GM18505 (cell line): ENCODE measurements at regions not wholly inside any gene's neighbourhood (a gene's known extent, or its start where the extent isn't known, plus 50 kb on each side); places are given as distances from the start of the nearest gene placed in this dataset.
A peak's percentile ranks its signal among the peaks of the same experiment; 100 is the strongest.
"Not testable (repeated sequence)": the region's sequence is repeated elsewhere in the genome, so short reads cannot be mapped to it uniquely, and the experiment has no call there.

Experiments
- ATAC-seq: cut with Tn5 transposase; IDR thresholded peaks from one replicate; pipeline ENCODE4 v1.9.1; 2021; ENCODE audit not compliant: unreplicated experiment
- POLR2A ChIP-seq: IDR thresholded peaks from 4 replicates; pipeline ENCODE4 v1.6.1; 2011; ENCODE audit warnings: borderline replicate concordance; ENCODE audit not compliant: insufficient read depth, insufficient read length; ENCODE audit errors: extremely low read depth

- no peak for TF ChIP-seq POLR2A
- ATAC-seq = peak; percentile 86
Measured at GRCh38 chr18:60082790-60083189, 183.0 kb downstream of the PMAIP1 start.

GRCh38 chr18:60082282-60082681 lies 182.5 kb downstream of the PMAIP1 start:
- TF ChIP-seq POLR2A = no peak
- no peak for ATAC-seq

GRCh38 chr18:60075477-60075876 lies 175.7 kb downstream of the PMAIP1 start:
- no peak for TF ChIP-seq POLR2A
- ATAC-seq = no peak

- no peak for ATAC-seq
- TF ChIP-seq POLR2A = no peak
Measured at GRCh38 chr18:60070631-60071030, 170.8 kb downstream of the PMAIP1 start.

- TF ChIP-seq POLR2A = no peak
- no peak for ATAC-seq
Measured at GRCh38 chr18:60069145-60069544, 169.3 kb downstream of the PMAIP1 start.

GRCh38 chr18:60067426-60068210 lies 167.8 kb downstream of the PMAIP1 start:
- ATAC-seq = no peak

GRCh38 chr18:60066219-60066975 lies 166.6 kb downstream of the PMAIP1 start:
- TF ChIP-seq POLR2A = no peak

More at GRCh38 chr18:60067426-60068210, 167.8 kb downstream of the PMAIP1 start:
- TF ChIP-seq POLR2A = no peak

GRCh38 chr18:60064271-60064670 lies 164.5 kb downstream of the PMAIP1 start:
- ATAC-seq = no peak
- TF ChIP-seq POLR2A = no peak

More at GRCh38 chr18:60066219-60066975, 166.6 kb downstream of the PMAIP1 start:
- ATAC-seq = no peak

- ATAC-seq = not testable (repeated sequence)
Measured at GRCh38 chr18:60062831-60063230, 163.0 kb downstream of the PMAIP1 start.

- TF ChIP-seq POLR2A = no peak
- no peak for ATAC-seq
Measured at GRCh38 chr18:60062396-60062795, 162.6 kb downstream of the PMAIP1 start.

- no peak for ATAC-seq
- no peak for TF ChIP-seq POLR2A
Measured at GRCh38 chr18:60060578-60060977, 160.8 kb downstream of the PMAIP1 start.

GRCh38 chr18:60060026-60060425 lies 160.2 kb downstream of the PMAIP1 start:
- no peak for TF ChIP-seq POLR2A
- no peak for ATAC-seq

GRCh38 chr18:60059216-60059615 lies 159.4 kb downstream of the PMAIP1 start:
- no peak for TF ChIP-seq POLR2A
- ATAC-seq = no peak

- no peak for ATAC-seq
- no peak for TF ChIP-seq POLR2A
Measured at GRCh38 chr18:60053747-60054304, 154.0 kb downstream of the PMAIP1 start.

GRCh38 chr18:60050821-60051220 lies 151.0 kb downstream of the PMAIP1 start:
- ATAC-seq = no peak

More at GRCh38 chr18:60050821-60051220, 151.0 kb downstream of the PMAIP1 start:
- no peak for TF ChIP-seq POLR2A
